CD4-positive, alpha-beta T cell treated with Interleukin-15 for 1 hour (primary cell): ENCODE measurements at regions not wholly inside any gene's neighbourhood (a gene's known extent, or its start where the extent isn't known, plus 50 kb on each side); places are given as distances from the start of the nearest gene placed in this dataset.
"Not testable (repeated sequence)": the region's sequence is repeated elsewhere in the genome, so short reads cannot be mapped to it uniquely, and the experiment has no call there.

ENCODE experiments used
- DNase-seq: peaks from one replicate; pipeline ENCODE4 v3.0.0-alpha.2; 2020

GRCh38 chr10:118953598-118954393 lies 75.7 kb upstream of the NANOS1 start:
- DNase-seq, result no peak

DNA sequence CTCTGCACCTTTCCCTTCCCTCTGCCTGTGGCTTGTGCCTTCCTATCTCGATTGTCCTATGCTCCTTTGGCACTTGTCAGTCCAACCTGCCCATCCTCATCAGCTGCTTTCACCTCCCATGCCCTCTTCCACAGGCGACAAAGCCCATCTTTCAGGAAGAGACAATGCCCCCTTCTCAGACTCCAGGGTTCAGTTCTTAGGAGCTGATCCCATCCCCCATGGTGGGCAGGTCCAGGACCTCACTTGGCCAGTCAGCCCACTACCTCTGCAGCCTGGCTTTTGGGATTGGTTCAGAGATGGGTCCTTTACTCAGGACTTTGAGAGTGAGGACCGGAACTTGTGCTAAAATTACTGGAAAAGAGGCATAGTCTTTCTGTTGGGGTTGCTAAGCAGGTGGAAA lies 74.0 kb upstream of the NANOS1 start:
- no peak for DNase-seq

GRCh38 chr10:118955951-118956801 lies 73.3 kb upstream of the NANOS1 start:
- DNase-seq, result no peak

DNA sequence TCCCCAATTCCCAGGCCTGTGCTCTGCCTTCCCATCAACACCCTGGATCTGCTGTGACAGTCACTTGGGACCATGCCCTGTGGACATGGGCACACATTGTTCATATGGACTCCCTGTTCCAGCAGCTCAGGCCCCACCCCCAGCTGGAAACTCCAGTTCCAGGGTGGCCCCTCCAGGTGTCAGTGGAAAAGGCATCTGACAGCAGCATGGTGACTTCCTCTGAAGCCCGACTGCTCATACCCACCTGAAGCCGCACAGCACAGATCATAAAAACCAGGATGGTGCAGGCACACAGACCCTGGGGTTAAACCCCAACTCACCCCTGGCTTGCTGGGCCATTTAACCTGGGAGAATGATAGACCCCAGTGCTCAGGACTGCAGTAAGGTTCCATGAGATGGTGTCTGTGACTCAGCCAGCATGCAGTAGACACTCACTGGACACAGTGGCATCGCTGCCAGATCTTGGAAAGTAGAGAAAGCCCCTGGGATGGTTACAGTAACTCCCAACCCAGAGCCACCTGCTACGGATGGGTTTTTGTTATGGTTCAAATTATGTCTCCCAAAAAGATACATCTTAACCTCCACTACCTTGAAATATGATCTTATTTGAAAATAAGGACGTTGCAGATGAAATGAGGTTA lies 72.6 kb upstream of the NANOS1 start:
- DNase-seq, result no peak

GRCh38 chr10:118957443-118957825 lies 72.1 kb upstream of the NANOS1 start:
- no peak for DNase-seq

DNA sequence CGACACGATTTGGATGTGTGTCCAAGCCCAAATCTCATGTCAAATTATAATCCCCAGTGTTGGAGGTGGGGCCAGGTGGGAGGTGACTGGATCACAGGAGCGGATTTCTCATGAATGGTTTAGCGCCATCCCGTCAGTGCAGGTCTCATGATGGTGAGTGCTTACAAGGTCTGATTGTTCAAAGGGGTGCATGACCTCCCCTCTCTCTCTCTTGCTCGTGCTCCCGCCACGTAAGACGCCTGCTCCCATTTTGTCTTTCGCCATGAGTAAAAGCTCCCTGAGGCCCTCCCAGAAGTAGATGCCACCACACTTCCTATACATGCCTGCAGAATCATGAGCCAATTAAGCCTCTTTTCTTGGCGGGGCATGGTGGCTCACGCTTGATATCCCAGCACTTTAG lies 71.5 kb upstream of the NANOS1 start:
- DNase-seq, result no peak

DNA sequence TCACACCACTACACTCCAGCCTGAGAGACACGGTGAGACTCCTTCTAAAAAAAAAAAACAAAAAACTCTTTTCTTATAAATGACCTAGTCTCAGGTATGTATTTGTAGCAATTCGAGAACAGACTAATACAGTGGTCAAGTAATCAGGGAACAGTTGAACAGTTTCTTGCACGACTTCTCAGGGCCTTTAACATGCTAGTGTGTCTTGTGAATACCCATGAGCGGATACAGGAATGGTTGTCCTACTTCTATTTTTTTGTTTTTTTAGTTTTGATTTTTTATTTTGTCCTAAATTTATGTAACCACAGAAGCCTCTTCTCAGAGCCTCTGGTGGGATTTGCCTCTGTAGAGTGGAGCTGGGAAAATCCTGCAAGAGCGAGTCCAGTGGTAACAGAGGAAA lies 71.0 kb upstream of the NANOS1 start:
- no peak for DNase-seq

GRCh38 chr10:118958984-118959925 lies 70.3 kb upstream of the NANOS1 start:
- DNase-seq, result no peak

DNA sequence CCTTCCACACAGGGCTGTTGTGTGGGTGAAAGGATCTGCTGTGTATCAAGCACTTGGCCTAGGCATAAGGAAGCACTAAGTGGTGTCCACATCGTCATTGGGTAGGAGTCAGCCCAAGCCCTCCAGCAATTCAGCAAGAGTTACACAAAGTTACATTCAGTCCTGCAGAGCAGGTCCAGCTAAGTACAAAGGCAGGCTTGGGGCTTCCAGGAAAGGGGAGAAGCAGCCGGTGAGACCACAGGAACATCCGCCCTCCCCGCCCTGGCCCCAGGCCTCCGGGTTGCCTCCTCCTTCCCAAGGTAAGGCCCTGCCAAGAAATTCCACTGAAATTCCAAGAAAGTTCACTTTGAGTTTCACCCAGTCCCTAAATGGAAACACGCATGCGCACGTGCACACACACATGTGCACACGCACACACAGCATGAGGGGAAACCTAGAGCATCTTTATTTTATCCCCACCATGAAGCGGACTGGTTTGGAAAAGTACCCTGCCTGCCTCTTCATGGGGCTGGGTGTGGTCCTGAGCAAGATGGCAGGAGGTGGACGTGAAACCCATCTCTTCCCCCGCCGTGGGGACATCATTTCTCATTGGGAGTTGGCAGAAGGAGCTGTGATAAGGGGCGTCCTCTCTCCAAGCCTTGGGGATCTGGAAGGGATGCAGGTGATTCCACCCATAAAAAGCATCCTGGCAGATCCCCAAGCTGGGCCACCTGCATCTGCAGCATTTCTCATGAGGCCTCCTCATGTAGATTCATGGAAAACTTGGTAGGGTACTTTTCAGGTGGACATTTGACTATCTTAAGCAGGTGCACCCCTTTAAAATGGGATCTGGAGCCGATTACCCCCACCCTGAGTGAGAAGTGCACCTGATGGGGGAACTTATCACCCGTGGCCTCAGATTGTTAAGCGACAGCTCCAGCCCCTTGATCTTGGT lies 69.1 kb upstream of the NANOS1 start:
- DNase-seq, result no peak

DNA sequence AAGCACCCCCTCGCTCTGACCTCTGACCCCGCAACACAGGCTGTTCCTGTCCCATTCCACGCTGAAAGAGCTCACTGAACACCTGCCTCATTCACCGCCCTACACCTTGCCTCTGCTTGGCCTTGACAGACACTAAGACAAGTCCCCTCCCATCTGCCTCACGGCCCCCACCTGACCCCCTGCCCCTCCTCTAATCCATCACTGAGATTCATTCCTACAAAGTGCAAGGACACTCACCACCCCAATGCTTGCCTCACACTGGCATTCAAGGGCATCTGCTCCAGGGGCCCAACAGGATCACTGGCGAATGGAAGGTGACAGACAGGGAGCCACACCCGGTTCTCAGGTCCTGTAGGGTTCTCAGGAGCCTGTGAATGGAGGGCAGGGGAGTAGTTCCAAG lies 68.1 kb upstream of the NANOS1 start:
- DNase-seq, result no peak

DNA sequence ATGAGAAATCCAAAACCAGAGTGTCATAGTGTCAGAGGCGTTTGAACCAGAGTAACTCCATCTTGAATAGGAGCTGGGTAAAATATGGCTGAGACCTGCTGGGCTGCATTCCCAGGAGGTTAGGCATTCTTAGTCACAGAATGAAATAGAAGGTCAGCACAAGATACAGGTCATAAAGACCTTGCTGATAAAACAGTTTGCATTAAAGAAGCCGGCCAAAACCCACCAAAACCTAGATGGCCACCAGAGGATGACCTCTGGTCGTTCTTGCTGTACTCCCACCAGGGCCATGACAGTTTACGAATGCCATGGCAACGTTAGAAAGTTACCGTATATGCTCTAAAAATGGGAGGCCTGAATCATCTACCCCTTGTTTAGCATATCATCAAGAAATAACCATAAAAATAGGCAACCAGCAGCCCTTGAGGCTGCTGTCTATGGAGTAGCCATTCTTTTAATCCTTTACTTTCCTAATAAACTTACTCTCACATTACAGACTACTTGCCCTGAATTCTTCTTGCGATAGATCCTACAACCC lies 67.1 kb upstream of the NANOS1 start:
- DNase-seq, result not testable (repeated sequence)

- DNase-seq, result no peak
Measured at GRCh38 chr10:118963341-118963740, 66.2 kb upstream of the NANOS1 start.

DNA sequence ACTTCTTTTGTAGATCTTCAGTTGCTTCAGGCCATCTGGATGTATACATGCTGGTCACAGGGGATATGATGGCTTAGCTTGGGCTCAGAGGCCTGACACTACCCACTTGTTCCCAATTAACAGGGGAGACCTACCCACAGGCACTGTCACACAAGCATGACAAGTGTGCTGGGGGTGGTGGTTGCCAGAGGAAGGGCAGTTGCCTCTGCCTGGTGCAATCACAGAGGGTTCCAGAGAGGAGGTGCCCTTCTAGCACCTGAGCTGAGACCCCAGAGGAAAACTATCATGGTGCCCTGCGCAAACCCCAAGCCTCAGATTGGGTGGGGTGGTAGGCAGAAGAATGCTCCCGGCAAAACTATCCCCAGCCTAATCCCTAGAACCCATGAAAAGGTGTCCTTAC lies 65.6 kb upstream of the NANOS1 start:
- DNase-seq, result no peak

DNA sequence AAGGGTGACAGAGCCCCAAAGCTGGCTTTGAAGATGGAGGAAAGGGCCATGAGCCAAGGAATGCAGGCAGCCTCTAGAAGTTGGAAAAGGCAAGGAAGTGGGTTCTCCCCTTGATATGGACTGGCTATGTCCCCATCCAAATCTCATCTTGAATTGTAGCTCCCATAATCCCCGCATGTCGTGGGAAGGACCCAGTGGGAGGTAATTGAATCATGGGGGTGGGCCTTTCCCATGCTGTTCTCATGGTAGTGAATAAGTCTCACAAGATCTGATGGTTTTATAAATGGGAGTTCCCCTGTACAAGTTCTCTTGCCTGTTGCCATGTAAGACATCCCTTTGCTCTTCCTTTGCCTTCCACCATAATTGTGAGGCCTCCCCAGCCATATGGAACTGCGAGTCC lies 65.0 kb upstream of the NANOS1 start:
- DNase-seq, result not testable (repeated sequence)

DNA sequence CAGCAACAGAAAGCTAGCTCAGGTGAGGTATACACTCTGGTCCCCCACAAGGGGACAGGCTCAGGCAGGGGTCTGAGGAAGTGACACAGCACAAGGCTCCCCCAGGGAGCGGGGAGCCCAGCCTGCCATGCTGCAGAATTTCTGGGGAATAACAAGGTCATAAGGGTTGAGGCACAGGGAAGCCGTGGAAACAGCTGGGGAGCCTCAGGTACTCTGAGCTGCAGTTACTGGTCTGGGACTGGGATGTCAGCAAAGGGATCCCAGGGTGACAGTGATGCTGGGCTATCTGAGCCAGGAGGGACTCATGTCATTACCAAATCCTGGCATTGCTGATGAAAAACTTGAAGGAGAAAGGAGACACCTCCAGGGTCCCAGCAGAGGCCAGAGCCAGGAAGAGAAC lies 64.4 kb upstream of the NANOS1 start:
- DNase-seq, result no peak

DNA sequence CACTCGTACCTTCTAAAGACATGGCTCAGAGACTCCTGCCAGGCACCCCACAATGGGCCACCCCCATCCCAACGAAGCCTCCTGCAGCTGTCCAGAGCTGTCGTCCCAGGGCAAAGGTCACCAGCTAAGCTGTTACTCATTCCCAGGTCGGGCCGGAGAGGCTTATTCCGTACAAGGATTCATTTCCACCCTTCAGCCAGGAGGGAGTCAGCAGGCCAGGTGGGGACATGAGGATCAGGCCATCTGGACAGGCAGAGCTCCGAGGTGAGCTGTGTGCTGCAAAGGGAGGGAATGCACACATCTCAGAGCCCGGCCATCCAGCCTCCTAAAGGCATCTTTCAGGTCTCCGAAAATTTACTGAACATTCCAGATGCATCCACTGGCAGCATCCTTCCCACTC lies 63.9 kb upstream of the NANOS1 start:
- no peak for DNase-seq

DNA sequence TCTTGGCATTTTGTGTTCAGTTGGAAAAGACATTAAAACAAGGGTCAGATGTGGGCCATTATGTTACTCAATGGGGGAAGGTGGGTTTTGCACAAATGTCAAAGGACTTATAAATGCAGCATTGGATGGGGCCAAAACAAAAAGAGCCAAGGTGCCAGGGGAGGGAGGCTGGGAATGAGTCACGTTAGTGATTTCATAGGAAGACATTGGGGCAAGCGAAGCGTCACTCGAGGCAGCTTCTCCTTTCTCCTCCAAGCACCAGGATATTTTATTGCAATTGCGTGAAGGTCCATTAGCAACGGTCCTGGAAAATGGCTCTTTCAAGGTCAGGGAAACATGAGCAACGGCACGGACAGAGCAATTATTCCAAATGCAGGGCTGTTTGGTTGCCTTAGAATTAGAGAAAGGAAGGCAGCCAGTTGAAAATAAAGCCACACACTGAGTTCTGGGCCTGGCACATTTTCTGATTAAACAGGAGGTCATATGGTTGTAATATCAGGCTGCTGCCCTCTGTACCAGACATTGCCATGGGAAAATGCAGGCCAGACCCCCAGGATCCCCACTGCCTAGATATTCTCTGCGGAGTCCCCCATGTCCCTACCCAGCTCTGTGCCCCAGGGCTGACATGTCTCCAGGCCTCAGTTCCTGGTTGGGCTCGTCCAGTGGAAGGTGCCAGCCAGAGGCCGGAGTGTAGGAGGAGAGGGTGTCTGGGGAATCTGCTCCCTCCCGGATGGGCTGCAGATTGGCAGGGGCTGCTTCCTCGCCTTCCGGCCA lies 63.3 kb upstream of the NANOS1 start:
- no peak for DNase-seq

GRCh38 chr10:118966850-118967125 lies 62.7 kb upstream of the NANOS1 start:
- DNase-seq, result no peak

DNA sequence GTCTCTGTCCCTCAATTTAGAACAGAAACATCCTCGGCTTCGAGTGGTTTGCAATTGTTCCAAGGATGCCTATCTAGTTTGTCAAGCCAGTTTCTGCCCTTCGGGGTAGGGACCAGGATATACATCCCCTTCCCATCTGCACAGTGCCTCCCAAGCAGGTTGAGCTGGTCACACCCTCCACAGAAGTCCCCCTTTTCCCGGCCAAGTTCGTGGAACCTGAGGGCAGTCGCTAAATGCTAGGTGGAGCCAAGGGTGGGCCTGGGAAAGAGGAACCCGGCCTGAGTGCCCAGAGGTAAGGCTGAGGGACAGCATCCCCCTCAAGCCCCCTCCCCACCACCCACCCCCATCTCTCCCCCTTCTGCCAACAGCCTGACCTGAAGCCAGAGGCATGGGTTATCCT lies 62.4 kb upstream of the NANOS1 start:
- no peak for DNase-seq

- no peak for DNase-seq
Measured at GRCh38 chr10:118968060-118968459, 61.5 kb upstream of the NANOS1 start.

DNA sequence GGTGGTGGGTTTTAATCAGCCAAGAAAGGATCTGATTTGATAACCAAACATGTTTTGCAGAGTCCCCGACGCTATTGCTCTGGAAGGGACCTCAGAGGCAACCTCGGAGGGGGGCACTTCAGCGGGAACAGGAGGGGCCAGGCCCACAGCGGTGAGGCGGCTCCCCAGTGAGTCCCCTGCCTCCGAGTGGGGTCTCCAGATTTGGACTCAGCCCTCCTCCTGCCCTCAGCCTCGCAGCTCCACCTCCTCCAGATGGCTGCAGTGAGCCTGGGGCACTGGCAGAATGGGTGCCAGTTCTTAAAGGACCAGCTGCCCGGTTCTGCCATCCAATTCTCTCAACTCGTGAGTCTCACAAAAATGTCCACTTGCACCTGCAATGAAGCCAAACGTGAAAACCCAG lies 61.0 kb upstream of the NANOS1 start:
- no peak for DNase-seq
